Esophagus muscularis mucosa (tissue), 4 donors: ENCODE measurements at regions not wholly inside any gene's neighbourhood (a gene's known extent, or its start where the extent isn't known, plus 50 kb on each side); places are given as distances from the start of the nearest gene placed in this dataset.

Experiments used
- DNase-seq: peaks from one replicate; pipeline ENCODE4 v3.0.0-alpha.2; 2017; ENCODE audit errors: extremely low spot score
- H3K27ac ChIP-seq, 4 donors: fragments of 200-600 bp; sonication (generic); replicated peaks in 1 of 4; 1 replicate in 3 of 4; 2 replicates in 1 of 4; pipeline ENCODE4 v1.5.1; 2016 to 2019; ENCODE audit warnings: mild to moderate bottlenecking in 1 of 4
- H3K27me3 ChIP-seq, 4 donors: fragments of 200-600 bp; sonication (generic); one replicate each; pipeline versions ENCODE4 v1.5.1 to v1.6.0; 2016 to 2019
- H3K36me3 ChIP-seq, 4 donors: fragments of 200-600 bp; sonication (generic); one replicate each; pipeline ENCODE4 v1.5.1; 2016 to 2019
- H3K4me1 ChIP-seq, 4 donors: fragments of 200-600 bp; sonication (generic); one replicate each; pipeline ENCODE4 v1.5.1; 2016 to 2019
- H3K4me3 ChIP-seq, 4 donors: fragments of 200-600 bp; sonication (generic); 1 replicate in 2 of 4; 2 replicates in 2 of 4; pipeline ENCODE4 v1.5.1; 2016 to 2019; ENCODE audit warnings: mild to moderate bottlenecking in 4 of 4, moderate library complexity in 1 of 4
- H3K9me3 ChIP-seq, 4 donors: fragments of 200-600 bp; sonication (generic); 1 replicate in 3 of 4; 2 replicates in 1 of 4; pipeline ENCODE4 v1.5.1; 2016 to 2019
- CTCF ChIP-seq, 3 experiments: fragments of 200-600 bp in 2 of 3; fragments of 450-650 bp in 1 of 3; sonication (generic) in 2 of 3; IDR thresholded peaks; one replicate each; pipeline ENCODE4 v1.5.1; 2017 to 2019; ENCODE audit warnings: antibody characterized with exemption in 3 of 3, mild to moderate bottlenecking in 2 of 3, moderate library complexity in 1 of 3
- EP300 ChIP-seq: sonication (generic); formaldehyde crosslinking; IDR thresholded peaks from one replicate; pipeline ENCODE4 v1.6.1; 2017; ENCODE audit warnings: antibody characterized with exemption
- POLR2A ChIP-seq: fragments of 450-650 bp; IDR thresholded peaks from one replicate; pipeline ENCODE4 v1.6.1; 2017; ENCODE audit warnings: antibody characterized with exemption, moderate library complexity, mild to moderate bottlenecking, low read depth
- POLR2AphosphoS5 ChIP-seq, 2 donors: sonication (generic); formaldehyde crosslinking; IDR thresholded peaks; one replicate each; pipeline ENCODE4 v1.6.1; 2017; ENCODE audit warnings: antibody characterized with exemption in 2 of 2
- WGBS: methylation state at CpG from one replicate; pipeline ENCODE4 v1.1.5; 2018; 5-methylcytosine and 5-hydroxymethylcytosine counted together
- intact Hi-C: fragments of 100-400 bp; cut with DNase I; formaldehyde crosslinking; loops from one replicate; pipeline ENCODE4 v1.15.1; 2023

DNA sequence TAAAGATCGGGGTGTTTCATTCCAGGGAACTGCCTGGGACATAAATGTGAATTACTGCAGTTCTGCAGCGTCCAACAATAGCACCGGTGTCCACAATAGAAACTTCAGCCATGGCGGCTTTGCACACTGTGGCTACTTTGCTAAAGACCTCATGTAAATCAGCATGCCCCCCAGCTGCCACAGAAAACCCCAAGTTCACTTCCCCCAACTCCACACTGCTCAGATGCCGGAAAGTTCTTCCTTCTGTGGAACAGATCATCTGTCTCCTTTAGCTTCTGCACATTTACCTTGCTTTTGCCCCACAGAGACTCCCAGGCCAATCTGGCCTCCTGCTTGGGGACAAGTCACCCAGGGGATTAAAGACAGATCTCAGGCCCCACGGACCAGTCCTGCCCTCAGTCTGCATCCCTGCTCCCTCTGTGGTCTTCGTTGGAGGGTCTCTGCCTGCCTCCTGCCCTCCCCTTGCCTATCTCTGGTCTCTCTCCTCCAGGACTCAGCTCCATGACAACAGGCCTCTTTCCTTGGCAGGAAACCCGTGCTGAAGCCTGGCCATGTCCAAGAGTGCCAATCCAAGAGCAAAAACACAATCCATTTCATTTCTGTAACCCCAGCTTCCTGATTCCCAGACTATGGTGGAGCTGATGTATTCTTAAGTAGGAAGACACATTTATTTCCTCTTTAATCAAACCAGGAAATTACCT, 403.2 kb downstream of the RPS24 start:
- H3K9me3 ChIP-seq: no peaks in the 10 kb centered on the region
- TF ChIP-seq CTCF (IDR thresholded peaks at IDR 0.05): no peak
- TF ChIP-seq POLR2A: no peak
- no peak for TF ChIP-seq POLR2AphosphoS5 (IDR thresholded peaks at IDR 0.05)
- no peak for TF ChIP-seq EP300
- H3K27ac ChIP-seq: peak overlapping the region in 1 of 4 donors; percentile 41
- WGBS: 64% methylated on average over 8 of the region's 8 CpGs
- intact Hi-C loops: no loop called here
- H3K36me3 ChIP-seq: no peaks in the 10 kb centered on the region
- H3K27me3 ChIP-seq: no peaks in the 10 kb centered on the region
- H3K4me1 ChIP-seq: peaks cover 28 to 75% (median 72%) of the 10 kb centered on the region in 4 donors
- no peak for DNase-seq
- H3K4me3 ChIP-seq: no peak overlapping the region

DNA sequence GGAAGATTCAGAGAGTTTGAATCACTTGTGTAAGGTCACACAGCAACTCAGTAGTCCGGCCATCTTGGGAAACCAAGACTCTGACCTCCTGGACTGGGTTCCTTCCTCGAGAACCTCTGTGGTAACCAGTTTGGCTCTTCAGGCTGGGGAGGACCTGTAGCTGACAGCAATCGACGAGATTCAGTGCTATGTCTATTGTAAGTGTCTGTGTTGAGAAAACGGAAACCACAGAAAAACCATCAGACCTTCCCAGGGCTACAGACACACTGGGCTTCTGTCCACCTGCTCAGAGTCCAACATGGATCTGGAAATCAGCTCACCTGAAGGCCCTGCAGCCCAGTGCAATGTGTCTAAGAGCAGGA, 403.7 kb downstream of the RPS24 start:
- H3K4me1 ChIP-seq: peaks cover 28 to 78% (median 72%) of the 10 kb centered on the region in 4 donors
- 100% methylated on average over 1 of the region's 5 CpGs for WGBS
- no peak overlapping the region for H3K4me3 ChIP-seq
- no peaks in the 10 kb centered on the region for H3K27me3 ChIP-seq
- TF ChIP-seq POLR2A (no peak), EP300 (no peak), CTCF (IDR thresholded peaks at IDR 0.05) (no peak), POLR2AphosphoS5 (IDR thresholded peaks at IDR 0.05) (no peak)
- peak overlapping the region in 1 of 4 donors; percentile 41 for H3K27ac ChIP-seq
- intact Hi-C loops: no loop called here
- DNase-seq: no peak
- no peaks in the 10 kb centered on the region for H3K36me3 ChIP-seq
- H3K9me3 ChIP-seq: no peaks in the 10 kb centered on the region

DNA sequence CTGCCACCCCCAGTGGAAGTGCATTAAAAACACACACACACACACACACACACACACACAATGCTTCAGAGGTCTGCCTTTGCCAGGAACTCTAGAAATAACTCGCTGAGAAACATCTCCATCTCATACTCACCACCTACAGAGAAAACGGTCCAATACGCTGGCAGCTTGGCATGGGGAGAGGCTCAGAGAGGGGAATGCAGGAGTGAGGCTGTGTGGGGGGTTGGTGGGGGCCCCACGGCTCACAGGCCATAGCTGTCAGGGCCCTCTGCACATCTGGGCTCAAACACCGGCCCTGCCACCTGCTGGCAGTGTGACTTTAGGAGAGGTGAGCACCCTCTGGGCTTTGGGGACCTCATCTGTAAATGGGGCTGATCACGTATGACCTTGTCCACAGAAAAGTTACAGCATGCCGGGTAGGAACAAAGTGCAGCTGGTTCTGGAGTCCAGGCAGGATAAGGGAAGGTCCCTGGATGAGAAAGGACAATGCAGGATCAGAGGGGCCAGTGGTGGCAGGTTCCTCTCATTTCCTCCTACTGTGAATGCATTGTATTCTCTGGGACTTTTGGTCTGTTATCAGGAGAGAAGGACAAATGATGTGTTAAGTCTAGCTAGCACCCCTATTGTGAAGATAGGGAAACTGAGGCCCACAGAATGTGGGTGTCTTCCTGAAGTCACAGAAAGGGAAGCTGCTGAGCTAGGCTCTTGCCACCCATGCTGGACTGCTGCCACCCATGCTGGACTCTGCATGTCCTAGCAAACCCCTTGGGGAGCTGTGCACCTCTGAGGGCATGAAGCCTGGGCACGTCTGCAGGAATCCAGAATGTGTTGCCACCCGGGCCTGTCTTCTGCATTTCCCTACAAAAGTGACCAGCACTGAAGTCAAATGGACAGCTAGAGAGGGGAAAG, 404.6 kb downstream of the RPS24 start:
- DNase-seq: no peak
- peaks cover 26 to 74% (median 64%) of the 10 kb centered on the region in 4 donors for H3K4me1 ChIP-seq
- peak in 1 of 3 experiments; percentile 18 for TF ChIP-seq CTCF (IDR thresholded peaks at IDR 0.05)
- no peak for TF ChIP-seq POLR2A
- TF ChIP-seq EP300: no peak
- intact Hi-C loops: no loop called here
- no peaks in the 10 kb centered on the region for H3K9me3 ChIP-seq
- no peaks in the 10 kb centered on the region for H3K27me3 ChIP-seq
- H3K36me3 ChIP-seq: no peaks in the 10 kb centered on the region
- 64% methylated on average over 9 of the region's 9 CpGs for WGBS
- peak overlapping the region in 1 of 4 donors; percentile 30 for H3K27ac ChIP-seq
- H3K4me3 ChIP-seq: no peak overlapping the region

DNA sequence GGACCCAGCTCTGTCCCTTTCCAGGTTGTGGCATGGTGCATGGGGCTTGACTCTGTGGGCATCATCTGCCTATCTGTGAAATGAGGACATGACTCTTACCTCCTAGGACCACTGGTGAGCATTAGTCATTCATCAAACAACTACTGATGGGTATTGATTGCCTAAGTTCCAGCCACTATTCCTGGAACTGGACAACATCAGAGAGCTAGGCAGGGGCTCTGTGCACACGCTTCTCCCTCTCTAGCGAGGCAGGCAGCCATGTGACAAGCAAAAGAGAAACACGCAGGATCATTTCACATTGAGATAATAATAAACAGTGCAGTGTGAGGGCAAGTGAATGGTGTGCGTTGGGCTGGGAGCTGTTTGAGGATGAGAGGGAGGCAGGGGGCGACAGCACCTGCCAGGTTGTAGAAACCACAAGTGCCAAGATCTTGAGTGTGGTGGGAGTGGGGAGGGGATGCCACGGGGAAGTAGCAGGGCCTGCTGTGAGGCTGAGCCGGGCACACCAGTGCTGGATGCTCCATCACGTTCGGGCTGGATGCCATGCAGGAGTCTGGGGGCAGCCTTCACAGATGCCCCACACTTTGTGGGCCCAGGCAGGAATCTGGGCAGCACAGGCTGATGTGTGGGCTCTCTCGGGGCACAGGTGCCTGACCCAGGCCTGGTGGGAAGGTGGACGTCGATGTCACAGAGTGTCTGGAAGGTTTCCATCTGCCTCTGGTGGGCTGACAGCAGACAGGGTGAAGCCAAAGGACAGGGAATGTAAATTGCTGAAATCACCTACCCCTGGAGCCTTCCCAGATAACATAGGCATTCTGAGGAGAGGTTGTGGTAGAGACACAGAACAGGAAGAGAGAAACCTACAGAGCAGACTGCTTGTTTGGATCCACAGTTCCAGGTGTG, 405.5 kb downstream of the RPS24 start:
- 75% methylated on average over 12 of the region's 12 CpGs for WGBS
- no peak overlapping the region for H3K4me3 ChIP-seq
- peak overlapping the region in 1 of 4 donors; percentile 19 for H3K27ac ChIP-seq
- no peaks in the 10 kb centered on the region for H3K36me3 ChIP-seq
- no peaks in the 10 kb centered on the region for H3K27me3 ChIP-seq
- TF ChIP-seq POLR2AphosphoS5 (IDR thresholded peaks at IDR 0.05): no peak
- H3K4me1 ChIP-seq: peaks cover 17 to 65% (median 55%) of the 10 kb centered on the region in 4 donors
- H3K9me3 ChIP-seq: no peaks in the 10 kb centered on the region
- intact Hi-C loops: no loop called here
- no peak for DNase-seq
